ENCODE measurements at regions not wholly inside any gene's neighbourhood (a gene's known extent, or its start where the extent isn't known, plus 50 kb on each side); places are given as distances from the start of the nearest gene placed in this dataset.

DNA sequence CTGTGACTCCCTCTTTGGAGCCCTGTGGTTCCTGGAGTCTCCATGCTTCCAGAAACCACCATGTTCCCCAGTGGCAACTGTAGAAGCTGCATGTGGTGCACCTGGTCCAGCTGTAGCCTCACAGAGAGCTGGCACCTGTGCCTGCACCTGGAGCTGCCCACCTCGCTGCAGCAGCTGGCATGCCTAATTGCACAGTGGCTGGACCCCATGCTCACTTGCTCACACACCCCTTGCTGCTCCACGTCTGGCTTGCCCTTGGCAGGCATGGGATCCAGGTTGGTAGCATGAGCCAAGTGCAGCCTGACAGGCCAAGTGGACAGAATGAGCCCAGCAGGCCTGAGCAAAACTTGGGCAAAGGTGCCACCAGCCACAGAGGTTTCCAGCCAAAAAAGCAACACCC is 680.1 kb downstream of the MATN1 start:
- H3K4me1 ChIP-seq (ENCODE audit: control insufficient read depth, extremely low read depth, insufficient read depth, low read length): no peaks in the 10 kb centered on the region
- dilution Hi-C loops (cut with MboI; ENCODE audit: extremely low pct_ligation_motif_present, low sequenced_read_pairs): no loop called here
- H3K9ac ChIP-seq (ENCODE audit: control insufficient read depth, extremely low read depth, insufficient read depth, low read length): no peak overlapping the region
- no peak for DNase-seq (ENCODE audit: low read depth, low spot score)
- no peaks in the 10 kb centered on the region for H4K20me1 ChIP-seq (ENCODE audit: control insufficient read depth, extremely low read depth, insufficient read depth, low read length)
- no peak overlapping the region for H3K27ac ChIP-seq (ENCODE audit: control insufficient read depth, insufficient read depth, low read length)
- TF ChIP-seq EZH2 (IDR thresholded peaks at IDR 0.05; ENCODE audit: low read length): no peak
- TF ChIP-seq, protein P1, sequence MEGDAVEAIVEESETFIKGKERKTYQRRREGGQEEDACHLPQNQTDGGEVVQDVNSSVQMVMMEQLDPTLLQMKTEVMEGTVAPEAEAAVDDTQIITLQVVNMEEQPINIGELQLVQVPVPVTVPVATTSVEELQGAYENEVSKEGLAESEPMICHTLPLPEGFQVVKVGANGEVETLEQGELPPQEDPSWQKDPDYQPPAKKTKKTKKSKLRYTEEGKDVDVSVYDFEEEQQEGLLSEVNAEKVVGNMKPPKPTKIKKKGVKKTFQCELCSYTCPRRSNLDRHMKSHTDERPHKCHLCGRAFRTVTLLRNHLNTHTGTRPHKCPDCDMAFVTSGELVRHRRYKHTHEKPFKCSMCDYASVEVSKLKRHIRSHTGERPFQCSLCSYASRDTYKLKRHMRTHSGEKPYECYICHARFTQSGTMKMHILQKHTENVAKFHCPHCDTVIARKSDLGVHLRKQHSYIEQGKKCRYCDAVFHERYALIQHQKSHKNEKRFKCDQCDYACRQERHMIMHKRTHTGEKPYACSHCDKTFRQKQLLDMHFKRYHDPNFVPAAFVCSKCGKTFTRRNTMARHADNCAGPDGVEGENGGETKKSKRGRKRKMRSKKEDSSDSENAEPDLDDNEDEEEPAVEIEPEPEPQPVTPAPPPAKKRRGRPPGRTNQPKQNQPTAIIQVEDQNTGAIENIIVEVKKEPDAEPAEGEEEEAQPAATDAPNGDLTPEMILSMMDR (optimal IDR thresholded peaks at IDR 0.05 in 1 of 3, IDR thresholded peaks at IDR 0.05 in 1 of 3, conservative IDR thresholded peaks at IDR 0.05 in 1 of 3; ENCODE audit: extremely low read depth in 1 of 3, insufficient read depth in 2 of 3, low read length in 3 of 3): no peak
- H3K36me3 ChIP-seq (ENCODE audit: control insufficient read depth in 2 of 2, extremely low read depth in 1 of 2, insufficient read depth in 2 of 2, low read length in 2 of 2): no peaks in the 10 kb centered on the region
- H3K4me2 ChIP-seq (ENCODE audit: control insufficient read depth, extremely low read depth, insufficient read depth, low read depth, low read length): no peak overlapping the region
- H3K4me3 ChIP-seq (ENCODE audit: control insufficient read depth in 2 of 3, extremely low read depth in 1 of 3, insufficient read depth in 2 of 3, low read depth in 1 of 3, low read length in 3 of 3): no peak overlapping the region
- peaks cover 2% of the 10 kb centered on the region for H3K9me3 ChIP-seq (ENCODE audit: control insufficient read depth, low read depth, low read length)
- H2AFZ ChIP-seq (ENCODE audit: control insufficient read depth, low read length): no peak overlapping the region
- no peaks in the 10 kb centered on the region for H3K9me1 ChIP-seq (ENCODE audit: control insufficient read depth, extremely low read depth, insufficient read depth, low read length)
- H3K27me3 ChIP-seq (ENCODE audit: control insufficient read depth, extremely low read depth, insufficient read depth, low read length): no peaks in the 10 kb centered on the region
- H3K79me2 ChIP-seq (ENCODE audit: control insufficient read depth, insufficient read depth, low read length): no peaks in the 10 kb centered on the region
- no peak for FAIRE-seq

DNA sequence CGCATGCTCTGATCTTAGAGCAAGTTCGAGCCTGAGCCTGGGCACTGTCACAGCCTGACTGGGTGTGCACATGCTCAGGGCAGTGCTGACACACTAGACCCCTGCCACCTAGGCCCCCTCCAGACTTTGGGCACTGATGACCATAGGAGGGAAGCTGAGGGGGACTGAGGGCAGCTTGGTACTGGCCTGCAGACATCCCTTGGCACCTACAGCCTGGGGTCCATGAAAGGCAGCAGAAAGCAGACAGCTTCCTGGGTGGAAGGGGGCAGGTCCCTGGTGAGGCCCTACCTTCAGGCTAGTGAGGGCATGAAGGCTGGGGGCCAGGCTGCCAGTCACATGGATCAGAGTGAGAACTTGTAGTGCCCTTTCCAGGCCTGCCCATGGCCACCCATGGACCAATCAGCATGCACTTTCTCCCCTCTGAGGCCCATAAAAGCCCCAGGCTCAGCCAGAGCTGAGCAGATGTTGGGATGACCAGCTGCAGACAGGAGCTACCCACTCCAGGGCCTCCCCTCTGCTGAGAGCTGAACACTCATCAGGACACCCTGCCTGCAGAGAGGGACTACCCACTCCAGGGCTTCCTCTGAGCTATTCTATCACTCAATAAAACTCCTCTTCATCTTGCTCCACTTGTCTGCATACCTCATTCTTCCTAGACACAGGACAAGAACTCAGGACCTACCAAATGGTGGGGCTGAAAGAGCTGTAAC is 680.8 kb downstream of the MATN1 start:
- Histone ChIP-seq H3K36me3 (ENCODE audit: control insufficient read depth in 2 of 2, extremely low read depth in 1 of 2, insufficient read depth in 2 of 2, low read length in 2 of 2) (no peaks in the 10 kb centered on the region), H3K9me3 (ENCODE audit: control insufficient read depth, low read depth, low read length) (peaks cover 2% of the 10 kb centered on the region), H3K4me2 (ENCODE audit: control insufficient read depth, extremely low read depth, insufficient read depth, low read depth, low read length) (no peak overlapping the region), H3K79me2 (ENCODE audit: control insufficient read depth, insufficient read depth, low read length) (no peaks in the 10 kb centered on the region), H3K4me3 (ENCODE audit: control insufficient read depth in 2 of 3, extremely low read depth in 1 of 3, insufficient read depth in 2 of 3, low read depth in 1 of 3, low read length in 3 of 3) (no peak overlapping the region), H3K27me3 (ENCODE audit: control insufficient read depth, extremely low read depth, insufficient read depth, low read length) (no peaks in the 10 kb centered on the region), H3K9ac (ENCODE audit: control insufficient read depth, extremely low read depth, insufficient read depth, low read length) (no peak overlapping the region), H2AFZ (ENCODE audit: control insufficient read depth, low read length) (no peak overlapping the region), H4K20me1 (ENCODE audit: control insufficient read depth, extremely low read depth, insufficient read depth, low read length) (no peaks in the 10 kb centered on the region), H3K4me1 (ENCODE audit: control insufficient read depth, extremely low read depth, insufficient read depth, low read length) (no peaks in the 10 kb centered on the region), H3K9me1 (ENCODE audit: control insufficient read depth, extremely low read depth, insufficient read depth, low read length) (no peaks in the 10 kb centered on the region), H3K27ac (ENCODE audit: control insufficient read depth, insufficient read depth, low read length) (no peak overlapping the region)
- TF ChIP-seq, protein P1 (optimal IDR thresholded peaks at IDR 0.05 in 1 of 3, IDR thresholded peaks at IDR 0.05 in 1 of 3, conservative IDR thresholded peaks at IDR 0.05 in 1 of 3; ENCODE audit: extremely low read depth in 1 of 3, insufficient read depth in 2 of 3, low read length in 3 of 3): no peak
- TF ChIP-seq EZH2 (IDR thresholded peaks at IDR 0.05; ENCODE audit: low read length): no peak
- FAIRE-seq (no peak), DNase-seq (ENCODE audit: low read depth, low spot score) (no peak)
- dilution Hi-C loops (cut with MboI; ENCODE audit: extremely low pct_ligation_motif_present, low sequenced_read_pairs): no loop called here

All from keratinocyte (primary cell).